ENCODE measurements at regions not wholly inside any gene's neighbourhood (a gene's known extent, or its start where the extent isn't known, plus 50 kb on each side); places are given as distances from the start of the nearest gene placed in this dataset.

- TF ChIP-seq CTCF (IDR thresholded peaks at IDR 0.05; ENCODE audit: low read depth, low read length) = no peak
- no peak for DNase-seq (ENCODE audit: extremely low read depth, low read depth)
Observed at GRCh38 chr5:91528831-91529230, 145.7 kb upstream of the ARRDC3 start.

DNA sequence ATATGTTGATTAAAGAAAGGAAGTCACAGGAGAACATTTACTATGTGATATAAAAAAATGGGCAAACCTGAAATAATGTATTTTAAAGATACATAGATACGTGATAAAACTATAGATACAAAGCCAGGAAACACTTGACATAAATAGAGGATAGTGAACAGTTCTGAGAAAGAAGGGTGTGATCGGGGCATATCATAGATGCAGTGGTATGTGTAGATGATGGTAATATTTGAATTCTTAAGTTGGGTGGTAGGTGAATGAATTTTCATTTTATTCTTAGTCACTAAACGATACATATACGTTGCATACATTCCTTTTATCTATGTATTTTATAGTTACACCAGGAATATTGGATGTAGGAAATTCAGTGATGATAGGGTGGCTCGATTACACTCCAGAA, 138.7 kb upstream of the ARRDC3 start:
- no peak for DNase-seq (ENCODE audit: extremely low read depth, low read depth)
- TF ChIP-seq CTCF (IDR thresholded peaks at IDR 0.05; ENCODE audit: low read depth, low read length) = no peak

GRCh38 chr5:91521334-91521733, 138.2 kb upstream of the ARRDC3 start:
- no peak for DNase-seq (ENCODE audit: extremely low read depth, low read depth)
- TF ChIP-seq CTCF (IDR thresholded peaks at IDR 0.05; ENCODE audit: low read depth, low read length) = no peak

GRCh38 chr5:91514400-91514799, 131.3 kb upstream of the ARRDC3 start:
- DNase-seq (ENCODE audit: extremely low read depth, low read depth) = no peak
- TF ChIP-seq CTCF (IDR thresholded peaks at IDR 0.05; ENCODE audit: low read depth, low read length) = no peak

GRCh38 chr5:91503321-91503720, 120.2 kb upstream of the ARRDC3 start:
- DNase-seq (ENCODE audit: extremely low read depth, low read depth) = no peak
- TF ChIP-seq CTCF (IDR thresholded peaks at IDR 0.05; ENCODE audit: low read depth, low read length) = no peak

DNA sequence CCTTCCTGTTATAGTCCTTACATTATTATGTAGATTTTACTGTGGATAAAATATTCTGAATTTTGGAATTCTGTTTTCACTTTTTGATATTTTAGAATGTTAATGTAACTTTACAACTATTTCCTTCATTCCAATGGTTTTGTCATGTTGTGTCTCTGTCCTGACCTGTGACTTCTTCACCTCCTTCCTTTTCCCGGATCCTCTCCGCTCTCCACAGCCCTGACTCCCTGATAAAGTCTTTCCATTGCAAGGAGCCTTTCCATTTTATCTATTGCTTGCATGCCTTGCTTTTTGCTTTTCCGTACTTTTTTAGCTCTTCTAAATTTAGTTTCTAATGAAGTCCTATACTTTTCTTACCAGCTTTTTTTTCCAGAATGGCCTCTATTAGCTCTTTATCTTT, 117.6 kb upstream of the ARRDC3 start:
- no peak for DNase-seq (ENCODE audit: extremely low read depth, low read depth)
- TF ChIP-seq CTCF (IDR thresholded peaks at IDR 0.05; ENCODE audit: low read depth, low read length) = no peak

GRCh38 chr5:91499943-91500531, 116.9 kb upstream of the ARRDC3 start:
- DNase-seq (ENCODE audit: extremely low read depth, low read depth) = peak; percentile 15
- TF ChIP-seq CTCF (IDR thresholded peaks at IDR 0.05; ENCODE audit: low read depth, low read length) = peak; percentile 63
